ENCODE measurements at regions not wholly inside any gene's neighbourhood (a gene's known extent, or its start where the extent isn't known, plus 50 kb on each side); places are given as distances from the start of the nearest gene placed in this dataset.
"Not testable (repeated sequence)": the region's sequence is repeated elsewhere in the genome, so short reads cannot be mapped to it uniquely, and the experiment has no call there.

GRCh38 chr18:71077451-71077850 lies 788.6 kb downstream of the SOCS6 start:
- DNase-seq (ENCODE audit: low spot score), result no peak

GRCh38 chr18:71075147-71075546 lies 786.3 kb downstream of the SOCS6 start:
- no peak for DNase-seq (ENCODE audit: low spot score)

GRCh38 chr18:71068338-71068737 lies 779.5 kb downstream of the SOCS6 start:
- DNase-seq (ENCODE audit: low spot score), result no peak

- no peak for DNase-seq (ENCODE audit: low spot score)
Measured at GRCh38 chr18:71049893-71050292, 761.0 kb downstream of the SOCS6 start.

- no peak for DNase-seq (ENCODE audit: low spot score)
Measured at GRCh38 chr18:71047882-71048281, 759.0 kb downstream of the SOCS6 start.

- DNase-seq (ENCODE audit: low spot score), result no peak
Measured at GRCh38 chr18:71045331-71046065, 756.7 kb downstream of the SOCS6 start.

- DNase-seq (ENCODE audit: low spot score), result no peak
Measured at GRCh38 chr18:71040161-71040560, 751.3 kb downstream of the SOCS6 start.

GRCh38 chr18:71038196-71038595 lies 749.4 kb downstream of the SOCS6 start:
- DNase-seq (ENCODE audit: low spot score), result no peak

- no peak for DNase-seq (ENCODE audit: low spot score)
Measured at GRCh38 chr18:71036783-71037182, 747.9 kb downstream of the SOCS6 start.

GRCh38 chr18:71031296-71032191 lies 742.7 kb downstream of the SOCS6 start:
- DNase-seq (ENCODE audit: low spot score), result not testable (repeated sequence)

GRCh38 chr18:71030085-71030484 lies 741.2 kb downstream of the SOCS6 start:
- DNase-seq (ENCODE audit: low spot score), result not testable (repeated sequence)

GRCh38 chr18:71028285-71028762 lies 739.5 kb downstream of the SOCS6 start:
- DNase-seq (ENCODE audit: low spot score), result no peak

- DNase-seq (ENCODE audit: low spot score), result no peak
Measured at GRCh38 chr18:71027531-71027930, 738.7 kb downstream of the SOCS6 start.

- no peak for DNase-seq (ENCODE audit: low spot score)
Measured at GRCh38 chr18:71025505-71026225, 736.8 kb downstream of the SOCS6 start.

- DNase-seq (ENCODE audit: low spot score), result no peak
Measured at GRCh38 chr18:71022389-71022788, 733.5 kb downstream of the SOCS6 start.

GRCh38 chr18:71021030-71021362 lies 732.2 kb downstream of the SOCS6 start:
- no peak for DNase-seq (ENCODE audit: low spot score)

GRCh38 chr18:71020342-71021029 lies 731.6 kb downstream of the SOCS6 start:
- no peak for DNase-seq (ENCODE audit: low spot score)

- DNase-seq (ENCODE audit: low spot score), result no peak
Measured at GRCh38 chr18:71018816-71019215, 730.0 kb downstream of the SOCS6 start.

- no peak for DNase-seq (ENCODE audit: low spot score)
Measured at GRCh38 chr18:71012789-71013188, 723.9 kb downstream of the SOCS6 start.

- no peak for DNase-seq (ENCODE audit: low spot score)
Measured at GRCh38 chr18:71011389-71011788, 722.5 kb downstream of the SOCS6 start.

GRCh38 chr18:71008257-71008656 lies 719.4 kb downstream of the SOCS6 start:
- DNase-seq (ENCODE audit: low spot score), result no peak

GRCh38 chr18:71001597-71001996 lies 712.8 kb downstream of the SOCS6 start:
- no peak for DNase-seq (ENCODE audit: low spot score)
